MM.1S (cell line): ENCODE measurements at regions not wholly inside any gene's neighbourhood (a gene's known extent, or its start where the extent isn't known, plus 50 kb on each side); places are given as distances from the start of the nearest gene placed in this dataset.

Experiments
- DNase-seq: peaks from one replicate; pipeline ENCODE4 v3.0.0-alpha.2; 2015
- H2AFZ ChIP-seq: fragments of 300-600 bp; sonication (generic); 2 replicates; pipeline ENCODE4 v1.6.0; 2016; ENCODE audit warnings: antibody characterized with exemption, low read length
- H3F3A ChIP-seq: fragments of 300-600 bp; sonication (generic); 2 replicates; pipeline ENCODE4 v1.6.1; 2016; ENCODE audit warnings: mild to moderate bottlenecking, antibody characterized with exemption, low read length, moderate library complexity, mixed read lengths; ENCODE audit not compliant: insufficient read depth
- H3K27ac ChIP-seq: fragments of 300-600 bp; sonication (generic); 2 replicates; pipeline ENCODE4 v1.5.1; 2016; ENCODE audit warnings: mild to moderate bottlenecking, low read length
- H3K27me3 ChIP-seq: fragments of 300-600 bp; sonication (generic); replicated peaks from 2 replicates; pipeline ENCODE4 v1.6.0; 2016; ENCODE audit warnings: low read length; ENCODE audit not compliant: insufficient read depth
- H3K36me3 ChIP-seq: fragments of 300-600 bp; sonication (generic); replicated peaks from 2 replicates; pipeline ENCODE4 v1.6.1; 2016; ENCODE audit warnings: mild to moderate bottlenecking, low read length, mixed read lengths; ENCODE audit not compliant: insufficient read depth
- H3K4me1 ChIP-seq: fragments of 300-600 bp; sonication (generic); 2 replicates; pipeline ENCODE4 v1.6.1; 2016; ENCODE audit warnings: low read length, mixed read lengths
- H3K4me2 ChIP-seq: fragments of 300-600 bp; sonication (generic); 2 replicates; pipeline ENCODE4 v1.6.0; 2016; ENCODE audit warnings: low read depth, low read length
- H3K4me3 ChIP-seq: fragments of 300-600 bp; sonication (generic); 2 replicates; pipeline ENCODE4 v1.5.1; 2016; ENCODE audit warnings: low read length, mixed read lengths
- H3K79me2 ChIP-seq: fragments of 300-600 bp; sonication (generic); 2 replicates; pipeline ENCODE4 v1.6.1; 2016; ENCODE audit warnings: mixed run types, low read length, mixed read lengths
- H3K9ac ChIP-seq: fragments of 300-600 bp; sonication (generic); 2 replicates; pipeline ENCODE4 v1.6.1; 2016; ENCODE audit warnings: low read length, mixed read lengths
- H3K9me2 ChIP-seq: fragments of 300-600 bp; sonication (generic); replicated peaks from 2 replicates; pipeline ENCODE4 v1.6.1; 2016; ENCODE audit warnings: mild to moderate bottlenecking, low read length, mixed read lengths; ENCODE audit not compliant: insufficient read depth
- H3K9me3 ChIP-seq: fragments of 300-600 bp; sonication (generic); replicated peaks from 2 replicates; pipeline ENCODE4 v1.6.1; 2016; ENCODE audit warnings: mild to moderate bottlenecking, low read length, mixed read lengths; ENCODE audit not compliant: insufficient read depth
- H4K20me1 ChIP-seq: fragments of 300-600 bp; sonication (generic); 2 replicates; pipeline ENCODE4 v1.6.1; 2016; ENCODE audit warnings: mild to moderate bottlenecking, low read length, moderate library complexity, mixed read lengths; ENCODE audit not compliant: insufficient read depth
- CTCF ChIP-seq: fragments of 300-600 bp; sonication (generic); IDR thresholded peaks from 2 replicates; pipeline ENCODE4 v1.5.1; 2016; ENCODE audit warnings: antibody characterized with exemption, low read length, mixed read lengths
- EZH2 ChIP-seq: fragments of 300-600 bp; sonication (generic); optimal IDR thresholded peaks from 2 replicates; pipeline ENCODE3; 2017; ENCODE audit warnings: low read depth, mild to moderate bottlenecking, antibody characterized with exemption, low read length, mixed read lengths
- EZH2phosphoT487 ChIP-seq: fragments of 300-600 bp; sonication (generic); IDR thresholded peaks from 2 replicates; pipeline ENCODE4 v1.6.1; 2018; ENCODE audit warnings: antibody characterized with exemption, low read length

- no peaks in the 10 kb centered on the region for H3F3A ChIP-seq
Measured at GRCh38 chr16:35564148-35564547, 2104.7 kb downstream of the TP53TG3F start.

DNA sequence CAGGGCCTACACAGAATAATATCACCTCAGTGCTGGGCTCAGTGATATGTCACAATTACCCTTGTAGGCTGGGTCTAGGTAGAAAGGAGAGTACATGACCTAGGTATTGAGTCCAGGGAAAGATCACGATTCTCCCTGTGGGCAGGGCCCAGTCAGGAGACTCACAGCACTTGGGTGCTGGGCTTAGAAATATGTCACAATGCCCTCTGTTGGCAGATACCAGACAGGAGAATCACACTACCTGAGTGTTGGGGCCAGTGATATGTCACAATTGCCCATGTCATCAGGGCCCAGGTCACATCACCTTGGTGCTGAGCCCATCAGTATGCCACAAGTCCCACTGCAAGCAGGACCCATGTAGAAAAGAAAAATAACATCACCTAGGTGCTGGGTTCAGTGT is 2105.5 kb downstream of the TP53TG3F start:
- TF ChIP-seq CTCF, result no peak

More at GRCh38 chr16:35564148-35564547, 2104.7 kb downstream of the TP53TG3F start:
- 0 out of 2 replicates have a peak, but pooled peaks cover 10% of the 10 kb centered on the region for H3K4me1 ChIP-seq
- H3K9ac ChIP-seq, result no peak overlapping the region
- H3K36me3 ChIP-seq, result no peaks in the 10 kb centered on the region
- no peaks in the 10 kb centered on the region for H4K20me1 ChIP-seq
- TF ChIP-seq EZH2phosphoT487 (no peak), EZH2 (no peak), CTCF (no peak)
- H3K9me2 ChIP-seq, result no peaks in the 10 kb centered on the region
- no peaks in the 10 kb centered on the region for H3K27me3 ChIP-seq
- no peaks in the 10 kb centered on the region for H3K79me2 ChIP-seq
- no peak overlapping the region for H3K4me2 ChIP-seq
- H3K9me3 ChIP-seq, result no peaks in the 10 kb centered on the region
- H3K27ac ChIP-seq, result no peak overlapping the region
- no peak overlapping the region for H2AFZ ChIP-seq
- DNase-seq, result no peak
- H3K4me3 ChIP-seq, result no peak overlapping the region

GRCh38 chr16:35565626-35566025 is 2106.2 kb downstream of the TP53TG3F start:
- Histone ChIP-seq H2AFZ (no peak overlapping the region), H3K9ac (no peak overlapping the region), H3K4me3 (no peak overlapping the region), H3K27ac (no peak overlapping the region), H4K20me1 (no peaks in the 10 kb centered on the region), H3K9me3 (no peaks in the 10 kb centered on the region), H3K27me3 (no peaks in the 10 kb centered on the region), H3F3A (no peaks in the 10 kb centered on the region), H3K36me3 (no peaks in the 10 kb centered on the region), H3K4me1 (0 out of 2 replicates have a peak, but pooled peaks cover 10% of the 10 kb centered on the region), H3K4me2 (no peak overlapping the region), H3K79me2 (no peaks in the 10 kb centered on the region), H3K9me2 (no peaks in the 10 kb centered on the region)
- DNase-seq, result no peak
- TF ChIP-seq EZH2phosphoT487 (no peak), EZH2 (no peak), CTCF (no peak)

More for the DNA sequence above, 2105.5 kb downstream of the TP53TG3F start:
- Histone ChIP-seq H3K79me2 (no peaks in the 10 kb centered on the region), H3K4me2 (no peak overlapping the region), H3K27ac (no peak overlapping the region), H3K4me3 (no peak overlapping the region), H3K9me3 (no peaks in the 10 kb centered on the region), H3K4me1 (0 out of 2 replicates have a peak, but pooled peaks cover 10% of the 10 kb centered on the region), H3F3A (no peaks in the 10 kb centered on the region), H3K36me3 (no peaks in the 10 kb centered on the region), H3K27me3 (no peaks in the 10 kb centered on the region), H3K9me2 (no peaks in the 10 kb centered on the region), H4K20me1 (no peaks in the 10 kb centered on the region), H3K9ac (no peak overlapping the region), H2AFZ (no peak overlapping the region)
- DNase-seq, result no peak
